ENCODE measurements at regions not wholly inside any gene's neighbourhood (a gene's known extent, or its start where the extent isn't known, plus 50 kb on each side); places are given as distances from the start of the nearest gene placed in this dataset.

GRCh38 chr10:75291805-75292204, 56.0 kb upstream of the COMTD1 start:
- ATAC-seq (ENCODE audit: low read depth in 2 of 2) (no peak), DNase-seq (no peak)
- Mint-ChIP-seq H3K27me3 (peaks cover 27 to 56% (median 55%) of the 10 kb centered on the region in 3 donors), H3K27ac (no peak overlapping the region), H3K36me3 (peaks cover 0 to 14% of the 10 kb centered on the region in 2 donors), H3K4me1 (peaks cover 0 to 6% (median 4%) of the 10 kb centered on the region in 3 donors), H3K9me3 (peaks cover 0 to 12% (median 5%) of the 10 kb centered on the region in 7 donors), H3K4me3 (peak overlapping the region in 1 of 8 donors; percentile 39)

DNA sequence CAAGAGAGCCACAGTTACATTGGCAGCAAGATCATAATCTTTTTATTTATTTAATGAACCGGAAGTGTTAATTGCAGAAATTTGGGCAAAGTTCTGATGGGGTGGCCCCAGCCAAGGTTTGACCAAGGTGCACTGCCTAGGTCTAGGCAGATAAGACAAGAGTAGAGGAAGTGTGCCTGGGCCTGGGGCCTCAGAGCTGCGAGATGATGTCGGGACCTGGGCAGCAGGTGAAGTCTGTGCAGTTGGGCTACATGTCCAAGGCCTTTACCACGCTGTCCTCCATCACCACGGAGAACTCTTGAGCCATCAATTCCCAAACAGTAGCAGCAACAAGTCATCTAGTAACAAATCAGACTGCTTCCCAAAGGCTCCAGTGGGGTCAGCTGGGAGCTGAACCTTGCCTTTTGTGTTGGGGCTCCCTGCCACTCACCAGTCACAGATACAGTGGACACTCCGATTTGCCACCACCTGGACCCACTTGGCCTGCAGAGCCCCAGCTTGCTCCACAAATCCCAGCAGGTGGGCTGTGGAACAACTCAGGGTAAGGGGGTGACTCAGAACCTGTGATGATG, 52.5 kb upstream of the COMTD1 start:
- Mint-ChIP-seq H3K9me3 (peaks cover 0 to 12% (median 6%) of the 10 kb centered on the region in 7 donors), H3K27me3 (peaks cover 37 to 78% (median 68%) of the 10 kb centered on the region in 3 donors), H3K4me3 (no peak overlapping the region), H3K27ac (no peak overlapping the region), H3K36me3 (peaks cover 0 to 14% of the 10 kb centered on the region in 2 donors), H3K4me1 (no peaks in the 10 kb centered on the region)
- DNase-seq, result no peak
- ATAC-seq (ENCODE audit: low read depth in 2 of 2), result no peak

GRCh38 chr10:75287697-75288096, 51.9 kb upstream of the COMTD1 start:
- Mint-ChIP-seq H3K4me3 (no peak overlapping the region), H3K27ac (no peak overlapping the region), H3K27me3 (peaks cover 37 to 78% (median 68%) of the 10 kb centered on the region in 3 donors), H3K36me3 (peaks cover 0 to 14% of the 10 kb centered on the region in 2 donors), H3K4me1 (no peaks in the 10 kb centered on the region), H3K9me3 (peaks cover 0 to 12% (median 6%) of the 10 kb centered on the region in 7 donors)
- DNase-seq, result no peak
- ATAC-seq (ENCODE audit: low read depth in 2 of 2), result no peak

DNA sequence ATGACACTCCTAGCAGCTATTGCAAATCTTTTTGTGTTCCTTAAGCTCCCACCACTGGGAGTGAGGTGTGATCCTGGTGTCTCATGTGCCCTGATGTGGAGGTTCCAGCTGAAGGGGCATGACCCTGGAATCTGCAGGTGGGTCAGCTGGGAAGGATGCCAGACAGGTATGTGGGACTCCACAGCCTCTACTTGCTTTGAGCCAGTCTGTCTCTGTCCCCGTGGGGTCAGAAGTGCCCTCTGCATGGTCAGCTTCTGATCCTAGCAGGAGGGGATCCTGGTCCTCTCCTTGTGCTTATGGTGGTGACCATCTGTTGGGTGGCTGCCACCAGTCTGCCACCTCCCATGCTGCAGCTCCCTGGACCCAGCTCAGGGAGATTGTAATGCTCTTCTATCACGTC, 51.1 kb upstream of the COMTD1 start:
- Mint-ChIP-seq H3K4me1 (no peaks in the 10 kb centered on the region), H3K27me3 (peaks cover 40 to 73% (median 72%) of the 10 kb centered on the region in 3 donors), H3K36me3 (peaks cover 0 to 14% of the 10 kb centered on the region in 2 donors), H3K9me3 (peaks cover 0 to 12% (median 6%) of the 10 kb centered on the region in 7 donors), H3K27ac (no peak overlapping the region), H3K4me3 (no peak overlapping the region)
- ATAC-seq (ENCODE audit: low read depth in 2 of 2) (no peak), DNase-seq (no peak)

Measured in naive B cell (primary cell).